ENCODE measurements at regions not wholly inside any gene's neighbourhood (a gene's known extent, or its start where the extent isn't known, plus 50 kb on each side); places are given as distances from the start of the nearest gene placed in this dataset.

GRCh38 chr5:152523964-152524363 is 118.9 kb upstream of the NMUR2 start:
- DNase-seq (ENCODE audit: low read depth in 2 of 2), result no peak
- TF ChIP-seq, protein P1, sequence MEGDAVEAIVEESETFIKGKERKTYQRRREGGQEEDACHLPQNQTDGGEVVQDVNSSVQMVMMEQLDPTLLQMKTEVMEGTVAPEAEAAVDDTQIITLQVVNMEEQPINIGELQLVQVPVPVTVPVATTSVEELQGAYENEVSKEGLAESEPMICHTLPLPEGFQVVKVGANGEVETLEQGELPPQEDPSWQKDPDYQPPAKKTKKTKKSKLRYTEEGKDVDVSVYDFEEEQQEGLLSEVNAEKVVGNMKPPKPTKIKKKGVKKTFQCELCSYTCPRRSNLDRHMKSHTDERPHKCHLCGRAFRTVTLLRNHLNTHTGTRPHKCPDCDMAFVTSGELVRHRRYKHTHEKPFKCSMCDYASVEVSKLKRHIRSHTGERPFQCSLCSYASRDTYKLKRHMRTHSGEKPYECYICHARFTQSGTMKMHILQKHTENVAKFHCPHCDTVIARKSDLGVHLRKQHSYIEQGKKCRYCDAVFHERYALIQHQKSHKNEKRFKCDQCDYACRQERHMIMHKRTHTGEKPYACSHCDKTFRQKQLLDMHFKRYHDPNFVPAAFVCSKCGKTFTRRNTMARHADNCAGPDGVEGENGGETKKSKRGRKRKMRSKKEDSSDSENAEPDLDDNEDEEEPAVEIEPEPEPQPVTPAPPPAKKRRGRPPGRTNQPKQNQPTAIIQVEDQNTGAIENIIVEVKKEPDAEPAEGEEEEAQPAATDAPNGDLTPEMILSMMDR (IDR thresholded peaks at IDR 0.05; ENCODE audit: low read depth, low read length), result no peak
- no peak overlapping the region for H3K4me3 ChIP-seq (replicated peaks in 1 of 2; ENCODE audit: low read depth in 2 of 2, low read length in 2 of 2)

DNA sequence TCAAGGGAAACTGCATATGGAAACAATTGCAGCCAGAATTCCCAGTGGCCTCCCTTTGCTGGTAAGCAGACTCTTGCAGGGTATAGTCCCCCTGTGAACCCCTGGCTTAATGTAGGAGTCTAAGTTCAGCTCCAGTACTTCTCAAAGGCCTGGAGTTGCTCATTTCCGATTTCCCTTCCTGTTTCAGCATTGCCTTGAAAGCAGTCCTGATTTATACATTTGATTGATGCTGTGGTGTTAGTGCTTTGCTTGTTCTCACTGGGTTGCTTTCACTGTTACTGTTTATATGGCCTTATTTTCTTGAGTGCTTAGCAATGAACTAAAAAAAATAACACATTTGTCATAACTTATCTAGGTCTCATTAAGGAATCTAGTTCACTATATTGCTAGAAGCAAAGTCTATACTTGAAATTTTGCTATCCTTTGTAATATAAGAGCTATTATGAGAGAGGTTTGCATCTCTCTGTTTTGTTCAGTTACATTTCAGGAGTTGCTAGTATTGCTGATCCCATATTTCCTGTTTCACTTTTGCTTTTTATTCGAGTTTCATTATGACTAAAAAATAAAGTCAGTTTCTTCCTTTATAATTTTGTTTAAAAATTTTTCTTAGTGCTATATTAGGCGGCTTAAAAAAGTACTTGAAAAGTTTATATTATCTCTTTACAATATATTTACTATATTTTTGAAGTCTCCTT is 122.4 kb upstream of the NMUR2 start:
- no peak for DNase-seq (ENCODE audit: low read depth in 2 of 2)
- TF ChIP-seq, protein P1 (IDR thresholded peaks at IDR 0.05; ENCODE audit: low read depth, low read length), result no peak
- H3K4me3 ChIP-seq (replicated peaks in 1 of 2; ENCODE audit: low read depth in 2 of 2, low read length in 2 of 2), result no peak overlapping the region

- DNase-seq (ENCODE audit: low read depth in 2 of 2), result no peak
- H3K4me3 ChIP-seq (replicated peaks in 1 of 2; ENCODE audit: low read depth in 2 of 2, low read length in 2 of 2), result no peak overlapping the region
- TF ChIP-seq, protein P1 (IDR thresholded peaks at IDR 0.05; ENCODE audit: low read depth, low read length), result no peak
These were observed 124.4 kb upstream of the NMUR2 start for GRCh38 chr5:152529440-152529839.

DNA sequence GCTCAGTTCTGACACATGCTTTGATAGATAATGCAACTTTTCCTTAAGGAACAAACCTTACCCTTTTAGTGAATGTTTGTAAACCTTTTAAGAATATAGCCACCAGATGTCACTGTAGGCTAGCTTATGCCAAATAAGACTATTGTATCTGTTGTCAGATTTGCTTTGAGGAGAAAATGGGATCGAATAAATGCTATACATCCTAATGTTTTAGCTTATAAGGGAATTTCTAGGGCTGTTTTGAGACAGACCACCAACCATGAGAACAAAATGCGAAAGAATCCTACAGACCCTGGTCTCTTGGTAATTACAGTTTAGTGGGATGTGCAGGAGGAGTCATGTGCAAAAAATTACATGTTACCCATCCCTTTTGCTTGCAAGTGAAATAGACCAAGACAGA is 127.6 kb upstream of the NMUR2 start:
- peak; percentile 65 to 78 for DNase-seq (ENCODE audit: low read depth in 2 of 2)
- TF ChIP-seq, protein P1 (IDR thresholded peaks at IDR 0.05; ENCODE audit: low read depth, low read length), result peak; percentile 27
- no peak overlapping the region for H3K4me3 ChIP-seq (replicated peaks in 1 of 2; ENCODE audit: low read depth in 2 of 2, low read length in 2 of 2)

DNA sequence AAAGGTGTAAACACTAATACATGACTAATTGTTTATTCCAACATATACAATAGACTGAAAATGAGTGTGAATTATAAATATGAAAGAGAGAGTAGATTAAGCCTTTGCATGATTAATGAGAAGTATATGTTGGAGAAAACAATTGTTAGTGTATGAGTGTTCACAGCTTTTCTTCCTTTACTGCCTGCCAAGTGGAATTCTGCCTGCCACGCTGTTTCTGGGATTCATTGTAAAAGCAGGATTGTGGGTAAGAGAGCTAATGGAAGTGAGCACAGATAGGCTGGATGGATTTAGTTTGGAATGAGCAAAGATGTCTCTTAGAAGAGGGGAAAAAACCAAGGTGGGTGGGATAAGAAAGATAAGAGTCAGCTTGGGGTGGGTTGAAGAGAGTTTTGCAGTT is 129.6 kb upstream of the NMUR2 start:
- no peak for DNase-seq (ENCODE audit: low read depth in 2 of 2)
- H3K4me3 ChIP-seq (replicated peaks in 1 of 2; ENCODE audit: low read depth in 2 of 2, low read length in 2 of 2), result no peak overlapping the region
- TF ChIP-seq, protein P1 (IDR thresholded peaks at IDR 0.05; ENCODE audit: low read depth, low read length), result no peak

DNA sequence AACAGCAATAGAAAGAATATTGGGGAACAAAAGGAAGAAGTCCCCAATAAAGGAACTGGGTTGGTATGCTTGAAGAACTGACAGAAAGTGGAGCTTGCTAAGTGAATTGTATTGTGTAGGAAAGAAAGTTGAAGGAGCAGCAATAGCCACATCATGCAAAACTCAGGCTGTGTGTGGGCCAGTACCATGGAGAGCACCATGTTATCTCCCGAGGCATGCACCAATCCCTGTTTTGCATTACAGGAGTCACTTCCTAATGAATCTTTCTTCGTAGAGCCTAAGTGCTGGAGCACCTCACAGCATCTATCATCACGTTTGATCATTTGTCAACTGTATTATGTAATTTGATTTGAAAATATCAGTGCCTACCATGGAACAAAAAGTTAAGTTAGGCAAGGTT is 137.7 kb upstream of the NMUR2 start:
- H3K4me3 ChIP-seq (replicated peaks in 1 of 2; ENCODE audit: low read depth in 2 of 2, low read length in 2 of 2), result no peak overlapping the region
- TF ChIP-seq, protein P1 (IDR thresholded peaks at IDR 0.05; ENCODE audit: low read depth, low read length), result no peak
- DNase-seq (ENCODE audit: low read depth in 2 of 2), result peak; percentile 0 to 10

DNA sequence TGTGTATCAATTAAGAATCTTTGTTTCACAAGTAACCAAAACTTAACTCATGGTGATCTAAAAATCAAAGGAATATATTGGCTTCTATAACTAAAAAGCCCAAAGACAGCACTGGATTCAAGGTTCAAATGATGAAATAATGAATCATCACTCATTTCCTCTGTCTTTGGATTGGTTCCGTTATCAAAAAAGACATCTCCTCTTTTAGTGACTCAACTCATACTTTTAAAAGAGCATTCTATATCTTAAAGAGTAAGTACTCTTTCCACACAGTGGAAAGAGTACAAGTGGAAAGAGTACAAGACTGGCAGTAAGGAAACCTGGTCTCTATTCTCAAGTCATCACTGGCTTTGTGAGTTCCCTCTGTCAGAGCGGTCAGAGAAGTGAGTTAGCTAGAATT is 141.4 kb upstream of the NMUR2 start:
- TF ChIP-seq, protein P1 (IDR thresholded peaks at IDR 0.05; ENCODE audit: low read depth, low read length), result no peak
- H3K4me3 ChIP-seq (replicated peaks in 1 of 2; ENCODE audit: low read depth in 2 of 2, low read length in 2 of 2), result no peak overlapping the region
- DNase-seq (ENCODE audit: low read depth in 2 of 2), result no peak
